GM18508 (cell line): ENCODE measurements at regions not wholly inside any gene's neighbourhood (a gene's known extent, or its start where the extent isn't known, plus 50 kb on each side); places are given as distances from the start of the nearest gene placed in this dataset.
A peak's percentile ranks its signal among the peaks of the same experiment; 100 is the strongest.
"Not testable (repeated sequence)": the region's sequence is repeated elsewhere in the genome, so short reads cannot be mapped to it uniquely, and the experiment has no call there.

ENCODE experiments used
- ATAC-seq: cut with Tn5 transposase; IDR thresholded peaks from one replicate; pipeline ENCODE4 v1.9.1; 2021; ENCODE audit warnings: moderate number of reproducible peaks; ENCODE audit not compliant: insufficient read depth, unreplicated experiment

- ATAC-seq = no peak
These were observed 184.4 kb upstream of the SLC39A10 start for GRCh38 chr2:195472501-195473234.

- no peak for ATAC-seq
These were observed 185.2 kb upstream of the SLC39A10 start for GRCh38 chr2:195471807-195472206.

GRCh38 chr2:195471163-195471562, 185.9 kb upstream of the SLC39A10 start:
- no peak for ATAC-seq

GRCh38 chr2:195470622-195471021, 186.4 kb upstream of the SLC39A10 start:
- ATAC-seq = no peak

- ATAC-seq = peak; percentile 85
These were observed 188.3 kb upstream of the SLC39A10 start for GRCh38 chr2:195468771-195469170.

- ATAC-seq = no peak
These were observed 190.6 kb upstream of the SLC39A10 start for GRCh38 chr2:195466427-195466826.

- ATAC-seq = no peak
These were observed 196.0 kb upstream of the SLC39A10 start for GRCh38 chr2:195461010-195461409.

GRCh38 chr2:195458936-195459335, 198.1 kb upstream of the SLC39A10 start:
- no peak for ATAC-seq

- ATAC-seq = no peak
These were observed 199.2 kb upstream of the SLC39A10 start for GRCh38 chr2:195457873-195458272.

GRCh38 chr2:195456771-195457170, 200.3 kb upstream of the SLC39A10 start:
- no peak for ATAC-seq

GRCh38 chr2:195451160-195451559, 205.9 kb upstream of the SLC39A10 start:
- ATAC-seq = no peak

- ATAC-seq = no peak
These were observed 206.4 kb upstream of the SLC39A10 start for GRCh38 chr2:195450552-195451113.

- ATAC-seq = no peak
These were observed 209.6 kb upstream of the SLC39A10 start for GRCh38 chr2:195447323-195447975.

GRCh38 chr2:195445639-195446038, 211.4 kb upstream of the SLC39A10 start:
- ATAC-seq = no peak

- ATAC-seq = no peak
These were observed 213.1 kb upstream of the SLC39A10 start for GRCh38 chr2:195443926-195444325.

- no peak for ATAC-seq
These were observed 214.4 kb upstream of the SLC39A10 start for GRCh38 chr2:195442458-195443175.

- no peak for ATAC-seq
These were observed 218.3 kb upstream of the SLC39A10 start for GRCh38 chr2:195438692-195439091.

GRCh38 chr2:195437521-195437920, 219.5 kb upstream of the SLC39A10 start:
- ATAC-seq = no peak

- ATAC-seq = no peak
These were observed 222.7 kb upstream of the SLC39A10 start for GRCh38 chr2:195434346-195434745.

- not testable (repeated sequence) for ATAC-seq
These were observed 223.3 kb upstream of the SLC39A10 start for GRCh38 chr2:195433729-195434128.

- no peak for ATAC-seq
These were observed 228.4 kb upstream of the SLC39A10 start for GRCh38 chr2:195428673-195429072.
